Gastroesophageal sphincter (tissue), 3 donors: ENCODE measurements at regions not wholly inside any gene's neighbourhood (a gene's known extent, or its start where the extent isn't known, plus 50 kb on each side); places are given as distances from the start of the nearest gene placed in this dataset.

ENCODE experiments used
- EP300 ChIP-seq: sonication (generic); formaldehyde crosslinking; IDR thresholded peaks from one replicate; pipeline ENCODE4 v1.6.1; 2017; ENCODE audit warnings: antibody characterized with exemption, mild to moderate bottlenecking
- POLR2A ChIP-seq, 2 donors: fragments of 450-650 bp; IDR thresholded peaks; one replicate each; pipeline ENCODE4 v1.6.1; 2017; ENCODE audit warnings: antibody characterized with exemption in 2 of 2, mild to moderate bottlenecking in 2 of 2, moderate library complexity in 1 of 2
- POLR2AphosphoS5 ChIP-seq: sonication (generic); formaldehyde crosslinking; IDR thresholded peaks from one replicate; pipeline ENCODE4 v1.6.1; 2017; ENCODE audit warnings: antibody characterized with exemption
- TF ChIP-seq, protein P1 (sequence below), 4 experiments: fragments of 200-600 bp in 2 of 4; fragments of 450-650 bp in 2 of 4; sonication (generic) in 1 of 4; IDR thresholded peaks; one replicate each; pipeline ENCODE4 v1.5.1; 2017 to 2019; ENCODE audit warnings: antibody characterized with exemption in 4 of 4, mild to moderate bottlenecking in 2 of 4, moderate library complexity in 2 of 4

DNA sequence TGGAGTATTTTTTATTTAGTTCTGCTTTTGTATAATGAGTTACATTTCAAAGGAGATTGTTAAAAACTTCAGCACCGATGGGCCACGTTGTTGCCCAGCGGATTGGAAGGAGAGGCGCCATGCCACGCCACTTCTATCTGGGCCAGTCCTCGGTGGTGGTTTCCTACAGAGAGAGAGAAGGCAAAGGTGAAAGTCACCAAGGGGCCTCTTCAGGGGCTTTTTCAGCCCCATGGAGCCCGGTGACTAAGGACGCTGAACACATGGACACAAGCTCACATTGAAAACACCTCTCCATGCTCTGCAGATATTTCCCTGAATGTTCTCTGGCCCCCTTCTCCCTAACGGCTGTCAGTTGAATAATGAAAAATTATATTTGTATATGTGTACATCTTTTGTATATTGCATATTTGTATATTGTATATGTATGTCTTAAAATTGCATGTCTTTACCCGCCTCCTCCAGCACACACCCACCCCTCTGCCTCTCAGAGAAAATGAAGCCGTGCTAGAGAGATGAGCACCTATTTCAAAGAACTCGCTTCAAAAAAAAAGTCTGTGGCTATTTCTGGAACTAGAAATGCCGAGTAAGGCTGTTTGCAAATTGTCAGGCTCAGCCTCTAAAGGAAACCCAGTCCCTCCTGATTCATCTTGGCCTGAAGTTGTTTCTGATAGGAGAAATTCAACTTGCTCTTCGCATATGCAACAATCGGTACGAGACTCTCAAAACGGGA lies 91.9 kb upstream of the CDH4 start:
- TF ChIP-seq, protein P1, sequence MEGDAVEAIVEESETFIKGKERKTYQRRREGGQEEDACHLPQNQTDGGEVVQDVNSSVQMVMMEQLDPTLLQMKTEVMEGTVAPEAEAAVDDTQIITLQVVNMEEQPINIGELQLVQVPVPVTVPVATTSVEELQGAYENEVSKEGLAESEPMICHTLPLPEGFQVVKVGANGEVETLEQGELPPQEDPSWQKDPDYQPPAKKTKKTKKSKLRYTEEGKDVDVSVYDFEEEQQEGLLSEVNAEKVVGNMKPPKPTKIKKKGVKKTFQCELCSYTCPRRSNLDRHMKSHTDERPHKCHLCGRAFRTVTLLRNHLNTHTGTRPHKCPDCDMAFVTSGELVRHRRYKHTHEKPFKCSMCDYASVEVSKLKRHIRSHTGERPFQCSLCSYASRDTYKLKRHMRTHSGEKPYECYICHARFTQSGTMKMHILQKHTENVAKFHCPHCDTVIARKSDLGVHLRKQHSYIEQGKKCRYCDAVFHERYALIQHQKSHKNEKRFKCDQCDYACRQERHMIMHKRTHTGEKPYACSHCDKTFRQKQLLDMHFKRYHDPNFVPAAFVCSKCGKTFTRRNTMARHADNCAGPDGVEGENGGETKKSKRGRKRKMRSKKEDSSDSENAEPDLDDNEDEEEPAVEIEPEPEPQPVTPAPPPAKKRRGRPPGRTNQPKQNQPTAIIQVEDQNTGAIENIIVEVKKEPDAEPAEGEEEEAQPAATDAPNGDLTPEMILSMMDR (IDR thresholded peaks at IDR 0.05), result no peak
- TF ChIP-seq POLR2A (IDR thresholded peaks at IDR 0.05) (no peak), EP300 (no peak), POLR2AphosphoS5 (no peak)
